Prostate gland (tissue), 2 donors: ENCODE measurements at regions not wholly inside any gene's neighbourhood (a gene's known extent, or its start where the extent isn't known, plus 50 kb on each side); places are given as distances from the start of the nearest gene placed in this dataset.

Source experiments
- CTCF ChIP-seq, 4 experiments: fragments of 200-600 bp in 2 of 4; fragments of 450-650 bp in 2 of 4; sonication (generic) in 2 of 4; IDR thresholded peaks; 1 replicate in 3 of 4; 2 replicates in 1 of 4; pipeline ENCODE4 v1.5.1; 2016 to 2019; ENCODE audit warnings: antibody characterized with exemption in 4 of 4, mild to moderate bottlenecking in 2 of 4, moderate library complexity in 2 of 4
- POLR2A ChIP-seq: fragments of 450-650 bp; IDR thresholded peaks from one replicate; pipeline ENCODE4 v1.6.1; 2016; ENCODE audit warnings: antibody characterized with exemption, mild to moderate bottlenecking
- POLR2AphosphoS5 ChIP-seq: sonication (generic); formaldehyde crosslinking; IDR thresholded peaks from one replicate; pipeline ENCODE4 v1.6.1; 2017; ENCODE audit warnings: antibody characterized with exemption

- TF ChIP-seq CTCF (IDR thresholded peaks at IDR 0.05) (no peak), POLR2A (no peak), POLR2AphosphoS5 (peak; percentile 63)
These were observed 121.5 kb upstream of the NEDD9 start for GRCh38 chr6:11353921-11354389.
